A549 (cell line): ENCODE measurements at regions not wholly inside any gene's neighbourhood (a gene's known extent, or its start where the extent isn't known, plus 50 kb on each side); places are given as distances from the start of the nearest gene placed in this dataset.

Source experiments
- CEBPB ChIP-seq, 2 experiments: fragments of >200 bp in 1 of 2; sonication (Bioruptor Twin) in 1 of 2; formaldehyde crosslinking in 1 of 2; IDR thresholded peaks; 2 replicates each; pipeline ENCODE4 v1.6.1; 2012 to 2016
- EHMT2 ChIP-seq: fragments of 200-600 bp; sonication (generic); IDR thresholded peaks from 2 replicates; pipeline ENCODE4 v1.6.1; 2016; ENCODE audit warnings: antibody characterized with exemption, low read depth, mild to moderate bottlenecking, moderate library complexity
- KDM1A ChIP-seq: fragments of 200-600 bp; sonication (generic); IDR thresholded peaks from 2 replicates; pipeline ENCODE4 v1.6.1; 2016; ENCODE audit warnings: low read depth, mild to moderate bottlenecking
- PBX3 ChIP-seq: IDR thresholded peaks from 2 replicates; pipeline ENCODE4 v1.6.1; 2012
- POLR2A ChIP-seq: IDR thresholded peaks from 2 replicates; pipeline ENCODE4 v1.6.1; 2012; ENCODE audit warnings: mild to moderate bottlenecking, low read length
- REST ChIP-seq: fragments of 200-600 bp; sonication (generic); IDR thresholded peaks from 2 replicates; pipeline ENCODE4 v1.6.1; 2016; ENCODE audit warnings: antibody characterized with exemption, mild to moderate bottlenecking, moderate library complexity
- TF ChIP-seq, protein P1 (sequence below): fragments of >200 bp; sonication (Bioruptor Twin); formaldehyde crosslinking; IDR thresholded peaks from 3 replicates; pipeline ENCODE4 v1.5.1; 2016

- TF ChIP-seq PBX3 (no peak), CEBPB (IDR thresholded peaks at IDR 0.05) (no peak), POLR2A (no peak), KDM1A (no peak), REST (no peak), EHMT2 (no peak)
- TF ChIP-seq, protein P1, sequence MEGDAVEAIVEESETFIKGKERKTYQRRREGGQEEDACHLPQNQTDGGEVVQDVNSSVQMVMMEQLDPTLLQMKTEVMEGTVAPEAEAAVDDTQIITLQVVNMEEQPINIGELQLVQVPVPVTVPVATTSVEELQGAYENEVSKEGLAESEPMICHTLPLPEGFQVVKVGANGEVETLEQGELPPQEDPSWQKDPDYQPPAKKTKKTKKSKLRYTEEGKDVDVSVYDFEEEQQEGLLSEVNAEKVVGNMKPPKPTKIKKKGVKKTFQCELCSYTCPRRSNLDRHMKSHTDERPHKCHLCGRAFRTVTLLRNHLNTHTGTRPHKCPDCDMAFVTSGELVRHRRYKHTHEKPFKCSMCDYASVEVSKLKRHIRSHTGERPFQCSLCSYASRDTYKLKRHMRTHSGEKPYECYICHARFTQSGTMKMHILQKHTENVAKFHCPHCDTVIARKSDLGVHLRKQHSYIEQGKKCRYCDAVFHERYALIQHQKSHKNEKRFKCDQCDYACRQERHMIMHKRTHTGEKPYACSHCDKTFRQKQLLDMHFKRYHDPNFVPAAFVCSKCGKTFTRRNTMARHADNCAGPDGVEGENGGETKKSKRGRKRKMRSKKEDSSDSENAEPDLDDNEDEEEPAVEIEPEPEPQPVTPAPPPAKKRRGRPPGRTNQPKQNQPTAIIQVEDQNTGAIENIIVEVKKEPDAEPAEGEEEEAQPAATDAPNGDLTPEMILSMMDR, result no peak
These were observed 137.0 kb downstream of the MRPL14 start for GRCh38 chr6:43990275-43990626.
